ENCODE measurements at regions not wholly inside any gene's neighbourhood (a gene's known extent, or its start where the extent isn't known, plus 50 kb on each side); places are given as distances from the start of the nearest gene placed in this dataset.

DNA sequence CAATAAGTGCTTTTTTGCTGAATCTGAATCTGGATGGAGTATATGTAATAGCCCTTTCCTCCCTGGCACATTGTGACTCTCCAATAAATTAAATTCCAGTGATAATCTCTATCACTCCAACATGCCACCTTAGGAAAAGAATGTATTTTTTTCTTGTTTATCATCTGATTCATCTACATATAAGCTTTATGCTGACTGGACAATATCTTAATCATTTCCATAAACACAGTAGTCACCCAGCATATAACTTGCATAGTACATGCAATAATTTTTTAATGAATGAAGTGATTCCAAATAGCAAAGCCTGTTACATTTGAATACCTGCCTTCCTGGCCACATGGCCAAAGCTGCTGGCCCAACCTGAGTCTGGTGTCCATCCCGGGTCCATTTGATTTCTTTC lies 477.6 kb upstream of the USP24 start:
- Histone ChIP-seq H3K79me2 (ENCODE audit: low read depth) (no peaks in the 10 kb centered on the region), H3F3A (ENCODE audit: insufficient read depth, low read depth) (no peaks in the 10 kb centered on the region), H3K36me3 (ENCODE audit: low read depth) (no peaks in the 10 kb centered on the region), H3K9me2 (ENCODE audit: insufficient read depth) (no peaks in the 10 kb centered on the region), H3K4me2 (no peak overlapping the region), H3K9me3 (ENCODE audit: insufficient read depth, low read depth) (0 out of 2 replicates have a peak, but pooled peaks cover 4% of the 10 kb centered on the region), H3K4me3 (no peak overlapping the region), H3K27ac (no peak overlapping the region), H2AFZ (no peak overlapping the region), H4K20me1 (ENCODE audit: insufficient read depth) (no peaks in the 10 kb centered on the region), H3K4me1 (replicated peaks; ENCODE audit: insufficient read depth) (no peaks in the 10 kb centered on the region), H3K27me3 (ENCODE audit: insufficient read depth, low read depth) (no peaks in the 10 kb centered on the region)
- ChIA-PET CTCF (no interaction called here), POLR2A (ENCODE audit: unreplicated experiment) (no interaction called here)
- intact Hi-C loops (cut with micrococcal nuclease; ENCODE audit: unreplicated experiment) = no loop called here
- DNase-seq = no peak
- no peak for TF ChIP-seq EZH2 (IDR thresholded peaks at IDR 0.05; ENCODE audit: low read depth)
- no peak for TF ChIP-seq CTCF (conservative IDR thresholded peaks at IDR 0.05)
- BruUV-seq (replicated peaks) = no TSS peak

DNA sequence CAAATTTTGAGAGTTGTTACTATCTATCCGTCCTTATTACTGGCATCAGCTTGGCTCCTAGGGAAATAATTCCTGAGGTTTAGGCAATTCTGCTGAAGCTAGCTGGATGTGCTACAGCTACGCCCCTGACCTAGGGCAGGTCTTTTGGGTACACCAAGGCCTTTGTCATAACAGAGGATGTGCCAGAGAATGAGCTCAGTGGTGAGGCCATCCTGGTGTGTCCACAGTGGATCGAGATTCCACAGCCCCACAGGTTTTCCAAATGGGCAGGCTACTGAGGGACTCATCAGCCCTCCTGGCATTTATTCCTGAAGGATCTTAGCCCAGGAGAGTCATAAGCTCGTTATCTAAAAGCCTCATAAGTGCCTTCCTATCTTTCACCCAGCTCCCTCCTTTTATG lies 475.2 kb upstream of the USP24 start:
- no peaks in the 10 kb centered on the region for H3K9me2 ChIP-seq (ENCODE audit: insufficient read depth)
- H3K4me1 ChIP-seq (replicated peaks; ENCODE audit: insufficient read depth) = no peaks in the 10 kb centered on the region
- no peaks in the 10 kb centered on the region for H3K36me3 ChIP-seq (ENCODE audit: low read depth)
- intact Hi-C loops (cut with micrococcal nuclease; ENCODE audit: unreplicated experiment) = no loop called here
- DNase-seq = no peak
- no TSS peak for BruUV-seq (replicated peaks)
- ChIA-PET CTCF (no interaction called here), POLR2A (ENCODE audit: unreplicated experiment) (no interaction called here)
- no peak for TF ChIP-seq CTCF (conservative IDR thresholded peaks at IDR 0.05)
- TF ChIP-seq EZH2 (IDR thresholded peaks at IDR 0.05; ENCODE audit: low read depth) = no peak
- H3K9me3 ChIP-seq (ENCODE audit: insufficient read depth, low read depth) = no peaks in the 10 kb centered on the region
- no peaks in the 10 kb centered on the region for H3K79me2 ChIP-seq (ENCODE audit: low read depth)
- H4K20me1 ChIP-seq (ENCODE audit: insufficient read depth) = no peaks in the 10 kb centered on the region
- H3K4me3 ChIP-seq = no peak overlapping the region
- H3K27ac ChIP-seq = no peak overlapping the region
- no peaks in the 10 kb centered on the region for H3K27me3 ChIP-seq (ENCODE audit: insufficient read depth, low read depth)
- no peak overlapping the region for H2AFZ ChIP-seq
- H3F3A ChIP-seq (ENCODE audit: insufficient read depth, low read depth) = no peaks in the 10 kb centered on the region
- no peak overlapping the region for H3K4me2 ChIP-seq

DNA sequence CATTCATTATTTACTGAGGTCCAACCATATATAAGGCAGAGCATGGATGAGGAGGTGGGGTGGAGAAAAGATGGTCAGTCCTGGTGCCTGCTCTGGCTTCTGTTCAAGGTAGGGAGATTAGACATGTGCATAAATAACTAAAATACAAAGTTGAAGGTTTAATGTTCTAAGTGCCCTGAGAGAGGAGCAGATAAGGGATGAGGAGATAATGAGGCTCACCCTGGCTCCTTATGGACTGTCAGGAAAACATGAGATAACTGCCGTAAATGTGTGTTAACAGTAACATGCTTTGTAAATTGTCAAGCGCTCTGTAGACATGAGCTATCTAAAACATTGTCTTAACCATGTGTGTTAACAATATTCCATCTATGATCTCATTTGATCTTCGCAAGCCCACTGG lies 474.6 kb upstream of the USP24 start:
- Histone ChIP-seq H3K27ac (no peak overlapping the region), H3K27me3 (ENCODE audit: insufficient read depth, low read depth) (no peaks in the 10 kb centered on the region), H3K9me2 (ENCODE audit: insufficient read depth) (no peaks in the 10 kb centered on the region), H3K79me2 (ENCODE audit: low read depth) (no peaks in the 10 kb centered on the region), H3K4me1 (replicated peaks; ENCODE audit: insufficient read depth) (no peaks in the 10 kb centered on the region), H2AFZ (no peak overlapping the region), H4K20me1 (ENCODE audit: insufficient read depth) (no peaks in the 10 kb centered on the region), H3K4me3 (no peak overlapping the region), H3K4me2 (no peak overlapping the region), H3K36me3 (ENCODE audit: low read depth) (no peaks in the 10 kb centered on the region), H3F3A (ENCODE audit: insufficient read depth, low read depth) (no peaks in the 10 kb centered on the region), H3K9me3 (ENCODE audit: insufficient read depth, low read depth) (no peaks in the 10 kb centered on the region)
- DNase-seq = no peak
- no peak for TF ChIP-seq EZH2 (IDR thresholded peaks at IDR 0.05; ENCODE audit: low read depth)
- TF ChIP-seq CTCF (conservative IDR thresholded peaks at IDR 0.05) = no peak
- no TSS peak for BruUV-seq (replicated peaks)
- intact Hi-C loops (cut with micrococcal nuclease; ENCODE audit: unreplicated experiment) = no loop called here
- POLR2A ChIA-PET (ENCODE audit: unreplicated experiment) = no interaction called here
- CTCF ChIA-PET = interaction anchor here (0.6 kb wide), 1 partner anchor 102 kb away, joined by 3 read pairs; no protein-coding TSS in a partner anchor
